Activated gamma-delta T cell treated with anti-CD3 and anti-CD28 coated beads, Interleukin-2, amount 50 U/mL, for 16 hours (primary cell): ENCODE measurements at regions not wholly inside any gene's neighbourhood (a gene's known extent, or its start where the extent isn't known, plus 50 kb on each side); places are given as distances from the start of the nearest gene placed in this dataset.

Source experiments
- DNase-seq: peaks from one replicate; pipeline ENCODE4 v3.0.0-alpha.2; 2020; ENCODE audit warnings: low read depth

DNA sequence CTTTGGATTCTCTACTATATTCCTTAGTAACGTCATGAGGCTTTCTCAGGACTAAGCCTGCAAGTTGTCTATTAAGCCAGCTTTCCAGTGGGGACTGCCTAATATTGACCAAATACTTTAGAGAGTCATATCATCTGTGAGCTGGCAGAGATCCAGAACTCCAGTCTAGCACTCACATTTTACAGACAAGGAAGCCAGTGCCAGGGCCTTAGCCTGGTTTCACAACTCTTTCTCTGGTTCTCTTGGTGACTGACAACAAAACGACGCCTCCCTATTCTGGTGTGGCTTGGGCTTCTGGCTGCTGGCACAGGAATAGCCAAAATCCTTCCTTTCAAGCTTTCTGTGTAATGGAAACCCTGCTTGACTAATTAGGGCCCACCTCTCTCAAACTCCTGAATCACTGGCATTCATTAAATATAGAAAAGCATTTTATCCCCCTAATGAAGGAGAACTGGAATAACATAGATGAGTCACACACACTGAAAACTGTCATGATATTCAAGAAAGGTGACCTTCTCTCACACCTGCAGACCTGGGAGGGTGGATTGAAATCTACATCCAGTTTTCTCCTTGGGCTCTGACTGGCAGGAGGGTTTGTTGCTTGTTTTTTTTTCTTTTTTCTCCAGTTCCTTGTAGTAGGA is 75.2 kb upstream of the UBL3 start:
- DNase-seq: no peak

DNA sequence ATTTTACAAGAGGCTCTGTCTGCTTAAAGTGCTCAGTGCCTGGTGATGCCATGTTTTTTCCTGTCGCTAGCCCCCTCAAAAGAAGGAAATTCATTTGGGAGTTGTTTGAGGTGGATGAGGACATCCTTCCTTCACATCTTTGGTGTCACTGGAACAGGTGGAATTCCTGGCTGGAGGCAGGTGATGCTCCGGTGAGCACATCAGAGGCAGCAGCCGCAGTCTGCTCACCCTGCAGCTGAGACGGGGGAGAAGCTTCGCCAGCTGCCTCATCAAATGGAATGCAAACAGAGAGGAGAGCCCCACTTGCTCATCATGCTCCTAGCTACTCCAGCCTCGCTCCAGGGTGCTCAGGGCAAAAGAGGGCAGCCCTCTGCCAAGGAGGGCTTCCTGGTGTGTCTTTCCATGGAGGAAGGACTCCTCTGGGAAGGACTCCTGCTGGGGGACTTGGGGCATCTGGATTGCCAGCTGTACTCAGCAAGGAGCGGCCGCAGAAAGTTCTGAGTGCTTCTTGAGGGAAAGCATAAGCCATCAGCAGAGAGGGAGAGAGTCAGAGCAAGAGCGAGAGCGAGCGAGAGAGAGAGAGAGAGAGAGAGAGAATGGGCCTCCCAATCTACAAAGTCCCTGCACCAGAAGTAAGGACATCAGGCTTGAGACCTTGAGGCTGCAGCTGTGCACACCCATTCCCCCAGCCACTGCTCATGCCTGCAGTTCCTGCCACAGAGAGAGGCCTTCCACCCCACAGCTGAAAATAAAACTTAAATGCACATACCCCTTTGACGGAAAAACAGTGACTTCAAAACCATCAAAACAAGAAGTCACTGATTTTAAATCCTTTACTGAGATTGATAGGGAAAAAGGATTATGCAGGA is 74.3 kb upstream of the UBL3 start:
- DNase-seq: no peak

DNA sequence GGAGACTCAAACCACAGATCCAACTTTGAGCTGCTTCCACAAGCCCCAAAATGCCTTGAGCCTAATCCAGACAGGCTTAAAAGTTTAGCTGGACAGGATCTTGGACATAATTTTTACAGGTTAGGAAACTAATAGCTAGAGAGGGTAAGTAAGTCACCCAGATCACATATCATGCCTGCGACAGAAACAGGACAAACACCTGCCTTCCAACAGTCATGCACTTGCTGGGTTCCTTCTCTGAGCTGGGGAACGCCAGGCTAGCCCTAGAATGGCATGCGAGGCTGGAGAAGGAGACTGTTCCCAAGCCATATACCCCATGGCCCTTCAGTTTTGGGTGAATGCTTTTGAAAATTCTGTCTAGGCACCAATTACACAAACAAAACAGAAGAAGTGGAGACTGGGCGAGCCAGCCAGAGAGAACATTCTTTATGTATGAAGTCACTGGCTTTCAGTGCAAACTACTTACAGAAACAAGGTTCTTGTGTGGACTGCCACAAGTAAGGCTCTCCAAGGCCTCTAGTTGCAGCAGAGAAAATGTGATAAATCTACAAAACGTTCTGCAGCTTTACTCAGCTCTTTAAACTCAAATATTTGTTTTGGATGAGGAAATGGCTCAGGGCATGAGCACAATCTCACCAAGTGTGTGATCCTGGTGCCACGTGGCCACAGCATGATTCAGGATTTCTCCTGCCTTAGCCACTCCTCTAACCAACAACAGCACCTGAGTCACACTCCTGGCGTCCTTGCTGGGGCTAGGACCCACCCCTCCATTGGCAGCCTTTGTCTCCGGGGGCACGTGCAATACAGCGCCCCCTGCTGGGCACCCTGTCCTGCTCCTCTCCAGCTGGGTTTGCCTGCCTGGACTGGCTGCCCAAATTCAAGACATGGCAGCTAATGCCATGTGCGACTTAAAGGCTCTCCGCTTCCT is 73.4 kb upstream of the UBL3 start:
- DNase-seq: peak; percentile 37

DNA sequence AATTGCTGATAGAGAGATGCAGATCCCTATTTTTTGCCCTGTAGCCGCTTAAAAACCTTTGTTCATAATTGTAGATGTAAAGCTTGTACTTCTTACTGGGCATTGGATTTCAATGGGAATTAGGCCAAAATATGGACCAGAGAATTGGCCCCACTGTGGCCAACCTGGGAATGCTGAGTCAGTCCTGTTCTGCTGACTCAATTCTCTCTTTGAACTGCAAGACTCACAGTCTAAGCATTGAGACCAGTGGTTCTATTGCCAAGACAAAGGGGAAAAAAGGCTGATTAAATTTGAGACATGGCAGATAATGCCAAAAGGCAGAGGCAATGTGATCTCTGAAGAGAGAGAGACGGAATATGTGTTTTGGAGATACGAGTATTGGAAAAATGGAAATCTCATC is 72.5 kb upstream of the UBL3 start:
- DNase-seq: no peak

DNA sequence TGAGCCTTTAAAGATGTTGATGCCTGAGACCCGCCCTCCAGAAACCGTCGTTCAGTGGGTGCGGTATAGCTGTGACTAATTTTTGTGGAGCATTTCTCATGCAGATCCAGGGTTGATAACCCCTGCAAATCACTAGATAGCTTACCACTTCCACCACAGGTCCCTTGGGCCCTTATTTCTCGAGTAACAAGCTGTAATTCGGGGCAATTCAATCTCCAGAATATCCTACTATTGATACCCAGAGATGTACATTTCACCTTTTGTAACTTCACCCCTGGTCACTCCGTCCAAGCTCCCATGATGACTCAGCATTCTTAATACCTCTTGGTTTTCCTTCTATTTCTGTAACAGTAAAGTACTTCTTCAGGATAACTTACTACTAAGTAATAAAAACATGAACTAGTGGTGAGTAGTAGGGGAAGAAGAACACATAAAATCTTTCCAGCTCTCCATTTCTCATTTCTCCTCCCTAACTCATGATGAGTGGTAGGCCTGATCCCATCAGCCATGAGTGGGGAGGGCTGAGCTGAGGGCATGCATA is 71.9 kb upstream of the UBL3 start:
- DNase-seq: no peak

DNA sequence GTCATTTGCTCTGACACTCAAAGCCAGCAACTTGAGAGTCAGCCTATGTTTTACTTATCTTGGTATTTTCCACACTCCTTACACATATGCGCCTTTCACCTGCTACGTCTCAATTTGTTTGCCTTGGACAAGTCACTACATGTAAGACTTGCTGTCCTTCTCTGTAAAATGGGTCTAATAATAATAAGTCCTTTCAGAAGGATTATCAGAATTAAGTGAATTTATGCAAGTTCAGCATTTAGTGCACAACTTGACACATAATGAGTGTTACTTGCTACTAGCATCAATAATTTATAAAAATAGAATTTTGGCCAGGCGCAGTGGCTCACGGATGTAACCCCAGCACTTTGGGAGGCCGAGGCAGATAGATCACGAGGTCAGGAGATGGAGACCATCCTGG is 71.1 kb upstream of the UBL3 start:
- DNase-seq: no peak

DNA sequence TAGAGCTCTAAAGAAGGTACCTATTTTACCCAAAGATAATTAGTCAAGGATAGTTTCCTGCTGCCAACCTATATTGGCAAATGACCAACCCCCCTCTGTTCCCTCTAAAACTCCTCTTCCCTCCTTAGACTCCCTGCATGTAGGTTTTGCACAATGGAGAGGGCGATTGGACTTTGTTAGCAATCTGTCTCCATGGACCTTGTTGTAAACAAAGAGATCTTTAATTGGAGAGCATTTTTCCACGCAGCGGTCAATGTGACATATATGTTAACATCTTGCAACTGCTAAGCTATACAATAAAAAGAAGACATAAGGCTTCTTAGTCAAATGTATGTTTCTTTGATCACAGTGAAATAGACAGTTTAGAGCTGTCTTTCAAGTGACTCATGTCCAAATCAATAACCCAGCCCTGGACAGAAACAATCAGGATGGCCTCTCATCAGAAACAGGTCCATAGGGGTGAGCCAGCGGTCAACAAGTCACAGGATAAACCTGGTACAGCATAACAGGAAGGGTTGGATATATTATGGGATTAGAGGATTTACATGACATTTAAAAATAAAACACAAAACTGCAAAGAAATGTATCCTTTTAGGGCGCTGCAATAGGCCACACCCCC is 69.7 kb upstream of the UBL3 start:
- DNase-seq: no peak

DNA sequence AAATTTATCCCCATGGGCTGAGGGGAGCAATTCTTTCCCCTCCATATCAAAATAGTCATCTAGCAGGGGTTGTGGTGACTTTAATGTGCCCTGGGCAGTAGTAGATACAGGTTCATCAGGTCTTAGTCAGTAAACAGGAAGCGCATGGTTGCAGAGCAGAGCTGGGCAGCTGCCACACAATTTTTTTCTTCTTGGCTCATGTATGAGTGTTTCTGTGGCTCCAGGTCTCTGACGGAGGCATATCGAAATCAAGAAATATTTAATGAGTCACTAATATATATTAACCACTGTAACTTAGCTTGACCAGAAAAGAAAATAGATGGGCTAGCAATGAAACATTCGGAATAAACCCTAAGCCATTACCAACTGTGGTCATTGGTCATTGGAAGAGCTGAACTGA is 68.4 kb upstream of the UBL3 start:
- DNase-seq: no peak

DNA sequence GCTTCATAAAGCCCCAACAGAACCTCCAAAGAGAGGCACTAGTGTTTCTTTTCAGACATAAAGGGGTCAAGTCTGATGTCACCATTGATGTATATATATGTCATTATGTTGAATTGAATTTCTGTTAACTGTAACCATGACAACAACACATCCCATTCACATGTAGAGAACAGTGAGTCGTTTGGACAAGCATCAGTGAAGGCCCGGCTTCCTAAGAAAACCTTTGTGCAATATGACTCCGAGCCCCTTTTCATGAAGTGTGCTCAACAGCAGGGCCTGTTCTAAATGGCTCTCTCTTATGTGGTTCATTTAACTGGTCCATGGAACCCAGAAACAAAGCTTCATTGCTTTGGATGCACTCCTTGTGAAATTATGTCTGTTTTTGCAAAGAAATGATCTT is 67.2 kb upstream of the UBL3 start:
- no peak for DNase-seq

DNA sequence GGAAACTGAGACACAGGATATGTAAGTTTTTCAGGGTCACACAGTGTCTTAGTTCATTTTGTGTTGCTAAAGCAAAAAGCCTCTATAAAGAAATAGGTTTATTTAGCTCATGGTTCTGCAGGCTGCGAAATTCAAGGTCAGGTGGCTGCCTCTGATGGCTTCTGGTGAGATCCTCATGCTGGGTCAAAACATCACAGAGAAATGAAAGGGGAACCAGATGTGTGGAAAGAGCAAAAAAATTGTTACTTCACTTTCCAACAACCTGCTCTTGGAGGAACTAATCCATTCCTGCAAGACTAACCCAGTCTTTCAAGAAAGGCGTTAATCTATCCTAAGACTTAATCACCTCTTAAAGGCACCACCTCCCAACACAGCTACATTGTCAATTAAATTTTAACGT is 64.2 kb upstream of the UBL3 start:
- no peak for DNase-seq

DNA sequence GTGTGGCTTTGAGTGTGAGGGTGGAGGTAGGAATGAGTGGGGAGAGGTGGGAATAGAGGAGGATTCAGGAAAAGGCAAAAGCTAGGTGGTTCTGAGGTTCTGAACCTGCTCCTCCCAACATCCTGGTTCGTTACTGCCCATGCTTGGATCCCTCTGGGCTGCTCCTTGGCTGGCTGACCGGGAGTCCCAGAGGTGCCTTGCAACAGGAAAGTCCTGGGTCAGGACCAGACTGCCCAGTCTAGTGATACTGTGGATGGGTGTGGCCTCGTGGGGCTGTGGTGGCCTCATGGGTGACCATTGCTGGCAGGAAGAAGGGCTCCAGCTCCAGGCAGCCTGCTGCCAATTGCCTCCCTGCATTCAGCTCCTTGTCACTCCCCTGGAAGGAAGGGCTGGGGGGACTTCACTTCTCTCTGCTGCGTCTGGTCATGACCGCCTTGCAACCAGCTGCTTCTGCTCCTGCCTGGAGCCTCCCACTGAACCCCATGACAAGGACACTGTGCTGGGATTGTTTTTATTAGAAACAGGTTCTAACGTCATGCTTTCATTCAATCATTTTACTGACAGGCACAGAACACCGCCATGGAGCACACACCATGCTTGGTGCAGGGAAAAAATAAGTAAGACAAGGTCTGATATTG is 61.5 kb upstream of the UBL3 start:
- no peak for DNase-seq

DNA sequence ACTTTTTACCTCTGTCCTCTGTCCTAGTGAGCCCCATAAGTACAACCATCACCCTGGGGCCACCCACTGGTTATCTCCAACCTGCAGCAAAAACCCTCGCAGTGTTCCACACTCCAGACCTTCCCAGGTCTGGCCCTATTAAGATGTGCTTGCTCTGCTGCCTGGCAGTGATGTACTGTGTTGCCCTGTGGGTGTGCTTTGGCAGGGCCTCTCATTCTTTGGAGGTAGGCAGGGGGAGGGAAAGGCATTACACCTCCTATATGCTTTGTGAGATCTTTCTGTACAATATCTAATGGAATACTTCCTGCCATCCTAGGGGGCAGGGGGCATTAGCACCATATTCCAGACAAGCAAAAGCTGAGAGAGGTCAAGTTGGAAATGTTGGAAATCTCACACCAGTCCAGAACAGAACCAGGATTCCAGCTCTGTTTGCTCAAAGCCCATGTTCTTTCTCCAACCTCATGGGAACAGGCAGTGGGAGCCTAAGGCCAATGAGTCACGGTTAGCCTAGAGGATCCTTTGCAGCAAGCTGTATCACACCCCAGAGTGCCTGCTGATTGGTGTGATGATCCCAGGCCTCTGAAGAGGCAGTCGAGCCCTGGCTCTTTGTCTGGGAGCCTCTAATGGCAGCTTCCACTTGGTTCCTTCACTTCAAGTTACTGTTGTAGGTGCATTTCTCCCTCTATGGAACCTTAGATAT is 59.7 kb upstream of the UBL3 start:
- no peak for DNase-seq

DNA sequence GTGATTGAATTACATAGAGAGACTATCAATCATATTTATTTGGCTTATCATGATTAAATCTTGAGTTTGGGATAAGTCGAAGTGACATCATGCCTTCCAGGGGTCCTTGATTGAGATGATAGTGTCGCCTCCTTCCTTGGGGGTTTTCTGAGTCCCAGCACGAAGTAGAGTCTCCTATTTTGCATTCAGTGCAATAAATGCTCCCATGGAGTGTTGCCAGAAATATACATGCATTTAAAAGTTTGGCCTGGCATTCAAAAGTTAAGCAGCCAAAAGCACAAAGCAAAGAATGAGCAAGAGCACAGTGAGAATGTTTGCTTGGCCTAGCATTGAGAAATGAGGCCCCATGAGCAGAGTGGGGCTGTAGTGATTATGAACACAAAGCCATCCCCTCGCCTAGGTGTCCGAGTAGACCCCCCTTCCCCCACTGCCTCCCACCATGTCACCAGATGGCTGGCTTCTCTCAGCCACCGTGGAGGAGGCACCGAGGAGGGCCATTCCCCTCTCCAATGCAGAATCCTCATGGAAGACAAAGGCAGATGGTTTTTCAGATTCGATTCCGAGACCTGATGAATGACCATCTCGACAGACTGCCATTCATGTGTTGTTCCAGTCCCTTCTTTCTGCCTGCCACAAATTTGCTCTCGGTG is 58.8 kb upstream of the UBL3 start:
- no peak for DNase-seq

DNA sequence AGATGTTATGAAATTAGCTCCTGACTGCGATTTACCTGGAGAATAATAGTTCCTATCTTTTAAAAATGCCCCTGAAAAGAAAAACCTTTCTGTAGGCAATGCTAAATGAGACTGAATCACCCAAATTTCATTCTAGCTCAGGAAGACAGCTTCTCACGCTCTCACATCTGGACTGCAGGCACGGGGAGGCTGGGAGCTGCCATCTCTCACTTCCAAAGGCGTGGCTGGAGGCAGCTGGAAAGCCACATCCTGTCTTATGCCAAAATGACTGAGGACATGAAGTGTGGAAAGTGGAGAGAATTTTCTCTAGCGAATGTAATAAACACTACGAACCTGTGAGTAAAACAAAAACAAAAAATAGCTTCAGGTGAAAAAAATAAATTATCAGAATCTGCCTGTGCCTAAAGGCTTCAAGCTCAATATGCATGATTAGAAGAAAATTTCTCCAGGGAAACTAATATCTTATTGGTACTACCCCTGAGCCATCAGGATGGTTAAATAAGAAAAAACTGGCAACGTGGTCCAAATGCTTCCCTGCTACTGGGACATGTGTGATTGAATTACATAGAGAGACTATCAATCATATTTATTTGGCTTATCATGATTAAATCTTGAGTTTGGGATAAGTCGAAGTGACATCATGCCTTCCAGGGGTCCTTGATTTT is 58.1 kb upstream of the UBL3 start:
- no peak for DNase-seq

DNA sequence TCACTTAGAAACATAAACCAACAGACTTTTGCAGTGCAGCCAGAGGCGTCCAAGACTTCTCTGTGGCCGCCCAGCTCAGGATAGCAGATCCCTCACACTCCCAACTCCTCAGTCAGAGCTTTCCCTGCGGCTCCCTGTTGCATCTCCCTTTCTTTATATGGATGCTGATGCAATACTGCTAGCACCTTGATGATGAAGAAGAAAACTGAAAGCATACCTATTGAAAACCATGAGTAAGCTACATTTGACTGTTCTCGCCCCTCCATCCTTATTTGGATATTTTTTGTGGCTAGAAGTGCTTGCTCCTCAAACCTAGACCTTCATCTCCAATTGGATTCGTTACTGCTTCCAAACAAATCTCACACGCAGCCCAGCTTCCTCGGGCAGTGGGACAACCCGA is 57.3 kb upstream of the UBL3 start:
- no peak for DNase-seq

DNA sequence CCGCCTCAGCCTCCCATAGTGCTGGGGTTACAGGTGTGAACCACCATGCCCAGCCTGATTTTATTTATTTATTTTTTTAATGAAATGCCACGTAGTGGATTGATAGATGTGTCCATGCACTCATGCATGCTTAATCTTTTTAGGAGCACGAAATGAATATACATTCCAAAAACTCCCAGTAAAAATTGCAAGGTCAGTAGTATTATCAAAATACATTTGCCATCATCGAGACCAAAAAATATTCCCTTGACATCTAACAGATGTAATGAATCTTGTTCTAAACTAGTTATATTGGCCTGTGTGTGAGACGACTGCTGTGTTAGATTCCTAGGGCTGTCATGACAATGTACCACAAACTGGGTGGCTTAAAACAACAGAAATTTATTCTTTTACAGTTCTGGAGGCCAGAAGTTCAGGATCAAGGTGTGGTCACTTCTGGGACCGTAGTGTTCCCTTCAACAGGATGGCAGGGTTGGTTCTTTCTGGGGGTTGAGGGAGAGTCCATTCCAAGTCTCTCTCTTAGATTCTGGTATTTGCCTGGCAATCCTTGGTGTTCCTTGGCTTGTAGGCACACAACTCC is 56.1 kb upstream of the UBL3 start:
- no peak for DNase-seq

DNA sequence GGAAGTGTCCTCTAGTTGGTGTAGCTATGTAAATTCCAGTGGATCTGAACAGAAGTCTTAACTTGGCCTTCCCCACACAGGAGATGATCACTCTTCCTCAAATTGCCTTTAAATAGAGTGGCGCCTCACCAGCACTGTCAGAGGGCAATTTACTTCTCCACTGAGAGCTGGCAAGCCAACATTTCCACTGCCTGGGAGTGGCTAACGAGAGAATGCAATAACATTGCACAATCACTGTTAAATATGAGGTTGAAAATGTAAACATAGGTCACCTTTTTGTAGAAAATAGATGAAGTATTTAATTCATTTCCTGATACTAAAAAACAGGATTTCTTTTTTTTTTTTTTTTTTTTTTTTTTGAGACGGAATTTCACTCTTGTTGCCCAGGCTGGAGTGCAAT is 55.4 kb upstream of the UBL3 start:
- no peak for DNase-seq

DNA sequence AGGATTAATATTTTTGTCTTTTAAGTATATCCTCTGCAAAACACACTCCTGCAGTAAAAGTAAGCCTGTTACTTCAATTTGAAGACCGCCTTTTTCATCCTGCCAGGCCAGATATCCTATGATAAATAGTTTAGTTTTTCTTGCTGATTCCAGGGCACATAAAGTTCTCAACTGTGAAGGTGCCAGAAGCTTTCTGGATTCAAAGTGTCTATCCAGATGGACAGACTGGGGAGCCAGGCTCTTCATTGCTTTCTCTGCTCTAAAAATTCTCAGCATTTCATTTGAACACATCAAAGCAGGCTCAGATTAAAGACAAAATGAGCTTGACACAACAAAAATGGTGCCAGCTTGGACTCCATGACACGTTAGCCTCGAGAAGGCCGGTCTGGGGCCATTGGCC is 53.6 kb upstream of the UBL3 start:
- DNase-seq: no peak

DNA sequence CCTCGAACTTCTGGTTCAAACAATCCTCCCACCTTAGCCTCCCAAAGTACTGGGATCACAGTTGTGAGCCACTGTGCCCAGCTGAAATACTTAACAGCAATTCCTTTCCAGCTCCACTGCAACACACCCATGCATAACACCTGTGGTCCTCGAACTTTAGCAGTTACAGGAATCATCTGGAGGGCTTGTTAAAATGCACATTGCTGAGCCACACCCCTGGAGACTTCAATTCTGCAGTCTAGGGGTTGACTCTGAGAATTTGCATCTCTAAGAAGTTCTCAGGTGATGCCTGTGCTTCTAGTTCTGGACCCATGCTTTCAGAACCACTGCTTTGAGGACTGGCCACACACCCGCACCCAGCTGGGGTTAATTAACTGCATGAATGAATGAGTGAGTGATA is 53.1 kb upstream of the UBL3 start:
- no peak for DNase-seq
